H9 (cell line): ENCODE measurements at regions not wholly inside any gene's neighbourhood (a gene's known extent, or its start where the extent isn't known, plus 50 kb on each side); places are given as distances from the start of the nearest gene placed in this dataset.

ENCODE experiments used
- DNase-seq: peaks from one replicate; pipeline ENCODE4 v3.0.0-alpha.2; 2017
- H2AFZ ChIP-seq: one replicate; pipeline ENCODE4 v1.6.1; 2013; ENCODE audit warnings: mild to moderate bottlenecking, low read length, control low read depth, moderate library complexity
- H2AK5ac ChIP-seq: 2 replicates; pipeline ENCODE4 v1.6.1; 2013; ENCODE audit warnings: low read length, control low read depth, mixed read lengths; ENCODE audit not compliant: insufficient read length
- H2BK120ac ChIP-seq: one replicate; pipeline ENCODE4 v1.6.1; 2013; ENCODE audit warnings: low read depth, mild to moderate bottlenecking, low read length, control low read depth, inconsistent platforms; ENCODE audit not compliant: poor library complexity, severe bottlenecking
- H2BK12ac ChIP-seq: 2 replicates; pipeline ENCODE4 v1.6.1; 2013; ENCODE audit warnings: low read length, control low read depth, mixed read lengths, low read depth; ENCODE audit not compliant: insufficient read length
- H2BK15ac ChIP-seq: 2 replicates; pipeline ENCODE4 v1.6.1; 2013; ENCODE audit warnings: low read depth, low read length, control low read depth
- H2BK20ac ChIP-seq: one replicate; pipeline ENCODE4 v1.6.1; 2013; ENCODE audit warnings: low read depth, mild to moderate bottlenecking, low read length, control low read depth, inconsistent platforms; ENCODE audit not compliant: poor library complexity, severe bottlenecking
- H2BK5ac ChIP-seq: 2 replicates; pipeline ENCODE4 v1.6.1; 2013; ENCODE audit warnings: low read length, control low read depth, mixed read lengths; ENCODE audit not compliant: insufficient read length
- H3K14ac ChIP-seq: 2 replicates; pipeline ENCODE4 v1.6.1; 2013; ENCODE audit warnings: low read length, control low read depth; ENCODE audit not compliant: insufficient read depth
- H3K18ac ChIP-seq: 2 replicates; pipeline ENCODE4 v1.6.1; 2013; ENCODE audit warnings: low read depth, mild to moderate bottlenecking, mixed read lengths, low read length, control low read depth; ENCODE audit not compliant: insufficient read length
- H3K23ac ChIP-seq: 2 replicates; pipeline ENCODE4 v1.6.1; 2013; ENCODE audit warnings: low read length, control low read depth, mixed read lengths, low read depth; ENCODE audit not compliant: insufficient read length
- H3K23me2 ChIP-seq: 2 replicates; pipeline ENCODE4 v1.6.1; 2013; ENCODE audit warnings: low read depth, mild to moderate bottlenecking, mixed read lengths, low read length, control low read depth; ENCODE audit not compliant: insufficient read length, poor library complexity, severe bottlenecking
- H3K27ac ChIP-seq: 2 replicates; pipeline ENCODE4 v1.5.1; 2013; ENCODE audit warnings: low read length, control low read depth, mixed read lengths, low read depth; ENCODE audit not compliant: insufficient read length
- H3K27me3 ChIP-seq: 2 replicates; pipeline ENCODE4 v1.6.1; 2013; ENCODE audit warnings: low read length, control low read depth, inconsistent platforms; ENCODE audit not compliant: insufficient read depth
- H3K4ac ChIP-seq: 2 replicates; pipeline ENCODE4 v1.6.1; 2013; ENCODE audit warnings: low read depth, mild to moderate bottlenecking, control low read depth, inconsistent platforms, low read length, moderate library complexity
- H3K4me1 ChIP-seq: 2 replicates; pipeline ENCODE4 v1.6.1; 2013; ENCODE audit warnings: low read length, control low read depth, inconsistent platforms; ENCODE audit not compliant: insufficient read depth
- H3K4me2 ChIP-seq: 2 replicates; pipeline ENCODE4 v1.6.1; 2013; ENCODE audit warnings: low read length, control low read depth, mixed read lengths; ENCODE audit not compliant: insufficient read length, insufficient read depth
- H3K56ac ChIP-seq: 2 replicates; pipeline ENCODE4 v1.6.1; 2013; ENCODE audit warnings: low read depth, mild to moderate bottlenecking, mixed read lengths, low read length, control low read depth; ENCODE audit not compliant: insufficient read length
- H3K79me1 ChIP-seq: 2 replicates; pipeline ENCODE4 v1.6.1; 2013; ENCODE audit warnings: low read depth, mild to moderate bottlenecking, moderate library complexity, low read length, control low read depth, inconsistent platforms; ENCODE audit not compliant: insufficient read depth, poor library complexity, severe bottlenecking
- H3K79me2 ChIP-seq: 2 replicates; pipeline ENCODE4 v1.6.1; 2013; ENCODE audit warnings: low read length, control low read depth, inconsistent platforms; ENCODE audit not compliant: insufficient read depth
- H3K9ac ChIP-seq: 2 replicates; pipeline ENCODE4 v1.6.1; 2013; ENCODE audit warnings: low read length, control low read depth, mixed read lengths; ENCODE audit not compliant: insufficient read length; ENCODE audit errors: extremely low read depth
- H3K9me3 ChIP-seq: one replicate; pipeline ENCODE4 v1.6.1; 2013; ENCODE audit warnings: low read depth, low read length, inconsistent platforms; ENCODE audit not compliant: control insufficient read depth
- H3T11ph ChIP-seq: one replicate; pipeline ENCODE4 v1.6.1; 2013; ENCODE audit warnings: mild to moderate bottlenecking, low read length, control low read depth, inconsistent platforms
- H4K20me1 ChIP-seq: one replicate; pipeline ENCODE4 v1.6.1; 2013; ENCODE audit not compliant: control insufficient read depth, insufficient read length, insufficient read depth
- H4K5ac ChIP-seq: 2 replicates; pipeline ENCODE4 v1.6.1; 2013; ENCODE audit warnings: low read depth, mild to moderate bottlenecking, mixed read lengths, low read length, control low read depth; ENCODE audit not compliant: insufficient read length
- H4K8ac ChIP-seq: replicated peaks from 2 replicates; pipeline ENCODE4 v1.6.1; 2013; ENCODE audit warnings: low read length, control low read depth, mixed read lengths, low read depth; ENCODE audit not compliant: insufficient read length
- H4K91ac ChIP-seq: 2 replicates; pipeline ENCODE4 v1.6.1; 2013; ENCODE audit warnings: low read depth, mild to moderate bottlenecking, moderate library complexity, mixed read lengths, low read length, control low read depth; ENCODE audit not compliant: insufficient read length
- H3K27ac Mint-ChIP-seq, 3 experiments: 2 replicates in 2 of 3; 3 replicates in 1 of 3; pipeline ENCODE4 v1.8.0; 2020 to 2021; ENCODE audit warnings: mixed read lengths in 3 of 3, mild to moderate bottlenecking in 1 of 3, moderate library complexity in 1 of 3
- H3K27me3 Mint-ChIP-seq: 2 replicates; pipeline ENCODE4 v1.8.0; 2021; ENCODE audit warnings: low read depth, mild to moderate bottlenecking, moderate library complexity, mixed read lengths
- H3K36me3 Mint-ChIP-seq, 3 experiments: 2 replicates in 2 of 3; 3 replicates in 1 of 3; pipeline ENCODE4 v1.8.0; 2020 to 2021; ENCODE audit warnings: low read depth in 3 of 3, mixed read lengths in 3 of 3; ENCODE audit not compliant: insufficient read depth in 1 of 3
- H3K4me1 Mint-ChIP-seq, 2 experiments: 2 replicates each; pipeline ENCODE4 v1.8.0; 2020; ENCODE audit warnings: mixed read lengths in 2 of 2
- H3K4me3 Mint-ChIP-seq, 2 experiments: 2 replicates in 1 of 2; 3 replicates in 1 of 2; pipeline ENCODE4 v1.8.0; 2020 to 2021; ENCODE audit warnings: mild to moderate bottlenecking in 2 of 2, mixed read lengths in 2 of 2, moderate library complexity in 1 of 2
- H3K9me3 Mint-ChIP-seq, 2 experiments: 2 replicates in 1 of 2; 3 replicates in 1 of 2; pipeline ENCODE4 v1.8.0; 2020; ENCODE audit warnings: mild to moderate bottlenecking in 2 of 2, mixed read lengths in 2 of 2, moderate library complexity in 1 of 2
- CTCF ChIP-seq: fragments of 200-600 bp; sonication (generic); conservative IDR thresholded peaks from 3 replicates; pipeline ENCODE4 v1.8.0; 2021; ENCODE audit warnings: antibody characterized with exemption, mild to moderate bottlenecking
- WGBS: extraction: QIAGEN DNeasy Blood & Tissue Kit; methylation state at CpG from one replicate; pipeline ENCODE4 v1.1.7; 2013; ENCODE audit warnings: missing lambda C conversion rate, low lambda C conversion rate, mixed read lengths; ENCODE audit not compliant: insufficient read length; ENCODE audit errors: extremely low coverage; 5-methylcytosine and 5-hydroxymethylcytosine counted together

- Histone ChIP-seq H2AK5ac (no peak overlapping the region), H3K9me3 (peaks cover 92% of the 10 kb centered on the region), H3K9ac (no peak overlapping the region), H3K79me1 (no peaks in the 10 kb centered on the region), H4K5ac (no peak overlapping the region), H3K4me2 (no peak overlapping the region), H2AFZ (no peak overlapping the region), H3K79me2 (no peaks in the 10 kb centered on the region), H4K20me1 (no peaks in the 10 kb centered on the region), H2BK20ac (no peak overlapping the region), H3T11ph (no peak overlapping the region), H3K27me3 (no peaks in the 10 kb centered on the region), H3K18ac (no peak overlapping the region), H3K4me1 (no peaks in the 10 kb centered on the region), H3K4ac (no peak overlapping the region), H3K14ac (no peak overlapping the region), H2BK15ac (no peak overlapping the region), H3K27ac (no peak overlapping the region), H2BK120ac (no peak overlapping the region), H2BK5ac (no peak overlapping the region), H3K56ac (no peak overlapping the region), H3K23ac (no peak overlapping the region), H3K23me2 (no peaks in the 10 kb centered on the region), H4K91ac (no peak overlapping the region), H4K8ac (no peak overlapping the region), H2BK12ac (no peak overlapping the region)
- DNase-seq: no peak
- Mint-ChIP-seq H3K36me3 (peaks cover 19 to 35% (median 21%) of the 10 kb centered on the region in 3 experiments), H3K4me1 (no peaks in the 10 kb centered on the region), H3K27me3 (peaks cover 3% of the 10 kb centered on the region), H3K27ac (no peak overlapping the region), H3K4me3 (no peak overlapping the region), H3K9me3 (peaks cover 93 to 99% of the 10 kb centered on the region in 2 experiments)
- WGBS: no CpG with 5 or more reads among the region's 12 CpGs
- no peak for TF ChIP-seq CTCF
Measured at GRCh38 chr19:56973713-56974555, 133.4 kb upstream of the PEG3 start.
